Small intestine (tissue), 7 donors: ENCODE measurements at regions not wholly inside any gene's neighbourhood (a gene's known extent, or its start where the extent isn't known, plus 50 kb on each side); places are given as distances from the start of the nearest gene placed in this dataset.
"Not testable (repeated sequence)": the region's sequence is repeated elsewhere in the genome, so short reads cannot be mapped to it uniquely, and the experiment has no call there.

ENCODE experiments used
- DNase-seq, 2 donors: peaks; one replicate each; pipeline versions ENCODE4 v3.0.0 to v3.0.0-alpha.2; 2013
- FAIRE-seq: peaks from 2 replicates; lab custom pipeline; 2012; peaks lifted over from hg19 to GRCh38; lab: Jason Lieb, UNC
- H3K27ac ChIP-seq, 3 donors: one replicate each; pipeline ENCODE4 v1.5.1; 2013; ENCODE audit warnings: low read length in 2 of 3, mild to moderate bottlenecking in 2 of 3, control low read depth in 1 of 3, inconsistent platforms in 1 of 3, low read depth in 1 of 3, moderate library complexity in 1 of 3
- H3K27me3 ChIP-seq, 3 donors: one replicate each; pipeline ENCODE4 v1.6.1; 2013; ENCODE audit warnings: low read length in 3 of 3, inconsistent platforms in 1 of 3; ENCODE audit not compliant: control insufficient read depth in 3 of 3, insufficient read depth in 3 of 3
- H3K36me3 ChIP-seq, 3 donors: one replicate each; pipeline ENCODE4 v1.6.1; 2013; ENCODE audit warnings: low read length in 3 of 3, inconsistent platforms in 1 of 3, low read depth in 1 of 3, mild to moderate bottlenecking in 1 of 3, moderate library complexity in 1 of 3; ENCODE audit not compliant: control insufficient read depth in 3 of 3, insufficient read depth in 2 of 3
- H3K4me1 ChIP-seq, 3 donors: one replicate each; pipeline ENCODE4 v1.6.1; 2013; ENCODE audit warnings: low read length in 2 of 3, inconsistent platforms in 1 of 3, low read depth in 1 of 3, mild to moderate bottlenecking in 1 of 3, moderate library complexity in 1 of 3; ENCODE audit not compliant: control insufficient read depth in 3 of 3, insufficient read depth in 2 of 3
- H3K4me3 ChIP-seq, 3 donors: one replicate each; pipeline ENCODE4 v1.5.1; 2013; ENCODE audit warnings: low read length in 3 of 3, control low read depth in 1 of 3, inconsistent platforms in 1 of 3, low read depth in 1 of 3, mild to moderate bottlenecking in 1 of 3, moderate library complexity in 1 of 3
- H3K9me3 ChIP-seq, 2 donors: one replicate each; pipeline ENCODE4 v1.6.1; 2013; ENCODE audit warnings: low read depth in 1 of 2, low read length in 1 of 2; ENCODE audit not compliant: control insufficient read depth in 2 of 2, insufficient read depth in 1 of 2
- WGBS, 3 donors: extraction: QIAGEN DNeasy Blood & Tissue Kit; methylation state at CpG; one replicate each; pipeline ENCODE4 v1.1.7; 2013; 5-methylcytosine and 5-hydroxymethylcytosine counted together
- donor health status: healthy with polysubstance abuse.
- donor health status: control.
- donor health status: control.
- donor health status: Bipolar disorder and iron deficiency.
- donor health status: healthy.

- H3K27ac ChIP-seq, result no peak overlapping the region
- no peaks in the 10 kb centered on the region for H3K9me3 ChIP-seq
- no peak for DNase-seq
- H3K4me3 ChIP-seq, result no peak overlapping the region
- 34 to 59% (median 38%) methylated on average over 2 of the region's 2 CpGs for WGBS, 3 donors
- H3K4me1 ChIP-seq, result no peaks in the 10 kb centered on the region
- FAIRE-seq, result no peak
- no peaks in the 10 kb centered on the region for H3K27me3 ChIP-seq
- no peaks in the 10 kb centered on the region for H3K36me3 ChIP-seq
These were observed 257.5 kb upstream of the FAT1 start for GRCh38 chr4:186981161-186981560.

GRCh38 chr4:186982160-186982559 is 258.5 kb upstream of the FAT1 start:
- H3K27me3 ChIP-seq, result no peaks in the 10 kb centered on the region
- no peak overlapping the region for H3K27ac ChIP-seq
- WGBS, 3 donors, result 68 to 81% (median 73%) methylated on average over 7 of the region's 7 CpGs
- no peaks in the 10 kb centered on the region for H3K4me1 ChIP-seq
- no peak for DNase-seq
- no peak for FAIRE-seq
- H3K4me3 ChIP-seq, result no peak overlapping the region
- H3K9me3 ChIP-seq, result no peaks in the 10 kb centered on the region
- H3K36me3 ChIP-seq, result no peaks in the 10 kb centered on the region

- no peaks in the 10 kb centered on the region for H3K9me3 ChIP-seq
- H3K27me3 ChIP-seq, result no peaks in the 10 kb centered on the region
- H3K4me3 ChIP-seq, result no peak overlapping the region
- FAIRE-seq (no peak), DNase-seq (no peak)
- no peak overlapping the region for H3K27ac ChIP-seq
- no peaks in the 10 kb centered on the region for H3K36me3 ChIP-seq
- WGBS, 3 donors, result 71 to 83% (median 77%) methylated on average over 7 of the region's 7 CpGs
- H3K4me1 ChIP-seq, result no peaks in the 10 kb centered on the region
These were observed 260.5 kb upstream of the FAT1 start for GRCh38 chr4:186984105-186984644.

- Histone ChIP-seq H3K27me3 (no peaks in the 10 kb centered on the region), H3K4me3 (no peak overlapping the region), H3K27ac (no peak overlapping the region), H3K4me1 (no peaks in the 10 kb centered on the region), H3K36me3 (no peaks in the 10 kb centered on the region), H3K9me3 (peaks cover 0 to 5% of the 10 kb centered on the region in 2 donors)
- 51 to 69% (median 64%) methylated on average over 3 of the region's 3 CpGs for WGBS, 3 donors
- DNase-seq (no peak), FAIRE-seq (no peak)
These were observed 276.0 kb upstream of the FAT1 start for GRCh38 chr4:186999686-187000085.

- no peak overlapping the region for H3K4me3 ChIP-seq
- peaks cover 0 to 5% of the 10 kb centered on the region in 2 donors for H3K9me3 ChIP-seq
- WGBS, 3 donors, result 28 to 53% (median 31%) methylated on average over 2 of the region's 2 CpGs
- no peaks in the 10 kb centered on the region for H3K27me3 ChIP-seq
- no peak for DNase-seq
- FAIRE-seq, result no peak
- no peak overlapping the region for H3K27ac ChIP-seq
- H3K4me1 ChIP-seq, result no peaks in the 10 kb centered on the region
- no peaks in the 10 kb centered on the region for H3K36me3 ChIP-seq
These were observed 276.6 kb upstream of the FAT1 start for GRCh38 chr4:187000281-187000680.

GRCh38 chr4:187002133-187002532 is 278.5 kb upstream of the FAT1 start:
- WGBS, 3 donors, result 82 to 88% (median 88%) methylated on average over 6 of the region's 6 CpGs
- not testable (repeated sequence) for H3K27me3 ChIP-seq, DNase-seq, H3K27ac ChIP-seq, H3K4me1 ChIP-seq, H3K36me3 ChIP-seq, H3K9me3 ChIP-seq, FAIRE-seq, H3K4me3 ChIP-seq

- Histone ChIP-seq H3K9me3 (no peaks in the 10 kb centered on the region), H3K36me3 (no peaks in the 10 kb centered on the region), H3K4me1 (no peaks in the 10 kb centered on the region), H3K27me3 (no peaks in the 10 kb centered on the region), H3K4me3 (no peak overlapping the region), H3K27ac (no peak overlapping the region)
- DNase-seq, result no peak
- no peak for FAIRE-seq
- 65 to 70% (median 66%) methylated on average over 2 of the region's 2 CpGs for WGBS, 3 donors
These were observed 281.0 kb upstream of the FAT1 start for GRCh38 chr4:187004628-187005027.

GRCh38 chr4:187006189-187006618 is 282.5 kb upstream of the FAT1 start:
- FAIRE-seq (no peak), DNase-seq (no peak)
- WGBS, 3 donors, result 30 to 43% (median 31%) methylated on average over 3 of the region's 3 CpGs
- H3K36me3 ChIP-seq, result no peaks in the 10 kb centered on the region
- H3K9me3 ChIP-seq, result no peaks in the 10 kb centered on the region
- no peak overlapping the region for H3K27ac ChIP-seq
- no peak overlapping the region for H3K4me3 ChIP-seq
- no peaks in the 10 kb centered on the region for H3K4me1 ChIP-seq
- H3K27me3 ChIP-seq, result no peaks in the 10 kb centered on the region

- H3K4me3 ChIP-seq, result no peak overlapping the region
- WGBS, 3 donors, result 62 to 79% (median 71%) methylated on average over 3 of the region's 3 CpGs
- H3K27me3 ChIP-seq, result no peaks in the 10 kb centered on the region
- no peak for DNase-seq
- H3K36me3 ChIP-seq, result no peaks in the 10 kb centered on the region
- H3K27ac ChIP-seq, result no peak overlapping the region
- FAIRE-seq, result no peak
- no peaks in the 10 kb centered on the region for H3K9me3 ChIP-seq
- H3K4me1 ChIP-seq, result no peaks in the 10 kb centered on the region
These were observed 286.4 kb upstream of the FAT1 start for GRCh38 chr4:187010052-187010451.
